ENCODE measurements at regions not wholly inside any gene's neighbourhood (a gene's known extent, or its start where the extent isn't known, plus 50 kb on each side); places are given as distances from the start of the nearest gene placed in this dataset.

DNA sequence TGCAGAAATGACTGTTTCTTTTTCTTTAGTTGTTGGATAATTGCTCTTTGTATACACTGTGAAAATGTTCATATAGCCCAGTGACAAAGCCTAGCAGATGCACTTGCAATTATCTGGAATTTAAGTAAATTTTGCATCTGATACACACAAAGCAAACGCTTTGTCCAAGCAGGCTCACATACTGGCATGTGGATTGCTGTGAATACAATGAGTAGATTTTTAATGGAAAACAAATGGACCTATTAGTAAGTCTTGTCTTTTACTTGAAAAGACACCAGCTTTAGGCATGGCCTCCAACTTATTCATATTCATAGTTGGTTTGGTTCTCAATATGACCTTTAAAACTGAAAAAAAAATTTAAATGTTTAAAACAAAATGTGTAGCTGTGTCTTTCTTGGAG, 1299.8 kb upstream of the WWC1 start:
- no peak for TF ChIP-seq POLR2A (IDR thresholded peaks at IDR 0.05)
- no peak for TF ChIP-seq CTCF (IDR thresholded peaks at IDR 0.05)
